ENCODE measurements at regions not wholly inside any gene's neighbourhood (a gene's known extent, or its start where the extent isn't known, plus 50 kb on each side); places are given as distances from the start of the nearest gene placed in this dataset.
A peak's percentile ranks its signal among the peaks of the same experiment; 100 is the strongest.

DNA sequence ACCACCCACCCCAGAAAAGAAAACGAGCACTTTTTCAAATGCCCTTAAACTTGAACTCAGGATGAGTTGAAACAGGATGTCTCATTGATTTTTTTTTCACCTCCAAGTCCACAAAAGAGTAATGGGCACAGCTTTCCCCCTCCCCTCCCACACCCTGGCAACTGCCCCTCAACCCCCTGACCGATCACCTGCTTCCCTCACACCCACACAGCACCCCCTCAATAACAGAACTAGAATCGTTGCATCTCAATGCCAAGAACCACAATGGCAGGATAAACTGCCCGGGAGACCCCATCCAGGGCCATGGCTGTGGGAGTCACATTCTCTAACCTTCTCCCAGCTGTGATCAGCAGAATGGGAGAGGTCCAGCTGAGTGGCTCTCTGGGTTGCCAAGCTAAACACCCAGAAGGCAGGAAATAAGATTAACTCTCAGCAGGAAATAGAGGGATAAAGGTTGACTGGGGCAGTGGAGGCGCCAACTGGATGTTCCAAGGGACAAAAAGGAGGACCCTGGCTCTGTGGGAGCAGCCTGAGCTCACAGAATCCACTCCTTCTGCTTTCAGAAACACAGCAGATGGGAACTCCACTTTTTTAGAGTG, 128.0 kb upstream of the SDK2 start:
- intact Hi-C loops (cut with DNase I): no loop called here
- Histone ChIP-seq H3K36me3 (no peaks in the 10 kb centered on the region), H3K4me1 (peaks cover 27% of the 10 kb centered on the region), H3K9me3 (no peaks in the 10 kb centered on the region), H3K27ac (no peak overlapping the region), H3K4me3 (no peak overlapping the region), H3K27me3 (ENCODE audit: low read depth) (no peaks in the 10 kb centered on the region)
- ATAC-seq (no peak), DNase-seq (no peak)
- TF ChIP-seq, protein P1, sequence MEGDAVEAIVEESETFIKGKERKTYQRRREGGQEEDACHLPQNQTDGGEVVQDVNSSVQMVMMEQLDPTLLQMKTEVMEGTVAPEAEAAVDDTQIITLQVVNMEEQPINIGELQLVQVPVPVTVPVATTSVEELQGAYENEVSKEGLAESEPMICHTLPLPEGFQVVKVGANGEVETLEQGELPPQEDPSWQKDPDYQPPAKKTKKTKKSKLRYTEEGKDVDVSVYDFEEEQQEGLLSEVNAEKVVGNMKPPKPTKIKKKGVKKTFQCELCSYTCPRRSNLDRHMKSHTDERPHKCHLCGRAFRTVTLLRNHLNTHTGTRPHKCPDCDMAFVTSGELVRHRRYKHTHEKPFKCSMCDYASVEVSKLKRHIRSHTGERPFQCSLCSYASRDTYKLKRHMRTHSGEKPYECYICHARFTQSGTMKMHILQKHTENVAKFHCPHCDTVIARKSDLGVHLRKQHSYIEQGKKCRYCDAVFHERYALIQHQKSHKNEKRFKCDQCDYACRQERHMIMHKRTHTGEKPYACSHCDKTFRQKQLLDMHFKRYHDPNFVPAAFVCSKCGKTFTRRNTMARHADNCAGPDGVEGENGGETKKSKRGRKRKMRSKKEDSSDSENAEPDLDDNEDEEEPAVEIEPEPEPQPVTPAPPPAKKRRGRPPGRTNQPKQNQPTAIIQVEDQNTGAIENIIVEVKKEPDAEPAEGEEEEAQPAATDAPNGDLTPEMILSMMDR (IDR thresholded peaks at IDR 0.05): no peak

DNA sequence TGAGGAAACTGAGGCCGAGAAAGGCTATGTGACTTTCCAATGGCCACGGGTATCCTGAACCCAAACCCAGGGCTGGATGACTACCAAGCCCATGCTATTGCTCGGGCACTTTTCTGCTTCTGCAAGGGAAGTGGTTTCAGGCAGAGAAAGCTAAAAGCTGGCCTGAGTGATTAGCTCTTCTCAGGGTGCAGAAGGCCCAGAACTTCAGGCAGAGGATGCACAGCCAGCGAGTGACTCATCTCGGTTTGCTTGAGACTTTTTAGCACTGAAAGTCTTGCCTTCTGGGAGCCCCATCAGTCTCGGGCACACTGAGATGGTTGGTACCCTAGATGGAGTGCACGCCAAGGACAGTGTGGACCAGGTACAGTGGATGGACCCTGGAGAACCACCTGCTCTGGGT, 129.5 kb upstream of the SDK2 start:
- no peaks in the 10 kb centered on the region for H3K36me3 ChIP-seq
- no peak for ATAC-seq
- H3K27me3 ChIP-seq (ENCODE audit: low read depth): no peaks in the 10 kb centered on the region
- H3K4me3 ChIP-seq: no peak overlapping the region
- peaks cover 27% of the 10 kb centered on the region for H3K4me1 ChIP-seq
- H3K27ac ChIP-seq: no peak overlapping the region
- intact Hi-C loops (cut with DNase I): no loop called here
- DNase-seq: no peak
- TF ChIP-seq, protein P1 (IDR thresholded peaks at IDR 0.05): no peak
- no peaks in the 10 kb centered on the region for H3K9me3 ChIP-seq

DNA sequence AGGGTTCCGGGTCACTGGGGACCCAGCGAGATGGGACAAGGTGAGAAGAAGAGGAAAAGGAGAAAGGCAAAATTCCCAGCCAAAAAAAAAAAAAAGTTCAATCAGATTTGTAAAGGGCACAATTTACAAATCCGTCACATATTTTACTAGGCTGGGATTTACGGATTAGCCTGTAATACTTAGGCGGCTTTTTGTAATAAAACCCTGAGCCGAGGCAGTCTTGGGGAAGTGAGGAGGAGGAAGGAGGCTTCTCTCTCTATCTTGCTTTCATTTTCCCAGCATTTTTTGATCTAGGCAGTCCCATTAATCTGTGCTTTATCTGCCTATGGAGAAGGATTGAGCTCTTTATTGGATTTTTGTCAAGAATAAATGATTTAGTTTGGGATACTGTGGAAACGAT, 130.6 kb upstream of the SDK2 start:
- no peaks in the 10 kb centered on the region for H3K27me3 ChIP-seq (ENCODE audit: low read depth)
- TF ChIP-seq, protein P1 (IDR thresholded peaks at IDR 0.05): no peak
- ATAC-seq: no peak
- H3K36me3 ChIP-seq: no peaks in the 10 kb centered on the region
- H3K9me3 ChIP-seq: no peaks in the 10 kb centered on the region
- no peak overlapping the region for H3K27ac ChIP-seq
- intact Hi-C loops (cut with DNase I): no loop called here
- no peak overlapping the region for H3K4me3 ChIP-seq
- DNase-seq: no peak
- H3K4me1 ChIP-seq: peaks cover 27% of the 10 kb centered on the region

DNA sequence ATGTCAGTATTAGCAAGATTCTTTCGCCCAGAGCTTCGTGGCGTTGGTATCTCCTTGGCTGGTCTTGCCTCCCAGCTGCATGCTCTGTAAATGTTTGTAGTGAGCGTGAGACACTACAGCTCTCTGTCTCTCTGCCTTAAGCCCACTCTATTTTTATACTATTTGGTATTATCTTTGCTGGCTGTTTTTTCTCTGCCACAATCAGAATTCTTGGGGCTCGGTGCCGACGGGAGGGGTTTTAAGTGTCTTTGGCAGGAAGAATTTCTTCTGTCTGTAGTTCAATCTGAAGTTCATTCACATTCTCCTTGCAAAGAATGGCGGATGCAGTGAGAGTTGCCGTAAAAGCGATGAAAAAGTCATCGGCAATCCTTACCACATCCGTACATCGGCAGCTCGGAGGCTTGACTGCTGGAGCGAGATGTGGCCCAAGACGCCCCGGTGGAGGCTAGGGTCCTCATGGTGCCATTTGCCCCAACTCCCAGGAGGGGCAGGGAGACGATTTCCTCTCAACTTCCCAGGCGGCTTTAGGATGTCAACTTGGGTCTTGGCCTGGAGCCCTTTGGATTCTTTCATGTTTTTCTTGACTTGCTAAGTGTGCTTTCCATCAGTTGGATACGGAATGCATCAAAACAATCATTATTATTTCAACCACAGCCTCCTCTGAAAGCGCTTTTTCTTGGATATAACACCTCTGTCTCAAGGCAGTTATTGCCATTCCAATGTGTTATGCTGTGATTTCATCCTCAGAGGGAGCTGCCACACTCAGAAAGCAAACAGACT, 132.3 kb upstream of the SDK2 start:
- no peaks in the 10 kb centered on the region for H3K36me3 ChIP-seq
- H3K27ac ChIP-seq: peak overlapping the region; percentile 60
- H3K4me3 ChIP-seq: no peak overlapping the region
- TF ChIP-seq, protein P1 (IDR thresholded peaks at IDR 0.05): no peak
- no peaks in the 10 kb centered on the region for H3K9me3 ChIP-seq
- intact Hi-C loops (cut with DNase I): no loop called here
- H3K4me1 ChIP-seq: peaks cover 11% of the 10 kb centered on the region
- no peaks in the 10 kb centered on the region for H3K27me3 ChIP-seq (ENCODE audit: low read depth)
- DNase-seq (no peak), ATAC-seq (peak; percentile 14 to 31)

DNA sequence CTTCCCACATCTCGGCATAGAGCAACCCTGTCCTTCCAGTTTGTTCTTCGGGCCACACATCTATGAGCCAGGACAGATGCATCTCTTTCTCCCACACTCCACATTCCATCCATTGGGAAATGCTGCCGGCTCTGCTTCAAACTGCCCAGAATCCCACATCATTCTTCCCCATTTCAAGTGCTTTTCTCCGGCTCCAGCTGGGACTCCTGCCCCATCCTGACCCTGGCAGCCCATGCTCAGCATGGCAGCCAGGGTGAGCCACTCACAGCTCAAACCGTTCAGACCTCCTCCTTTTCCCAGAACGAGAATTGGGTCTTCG, 132.8 kb upstream of the SDK2 start:
- TF ChIP-seq, protein P1 (IDR thresholded peaks at IDR 0.05): no peak
- no peaks in the 10 kb centered on the region for H3K9me3 ChIP-seq
- no peaks in the 10 kb centered on the region for H3K36me3 ChIP-seq
- ATAC-seq: peak; percentile 74 to 82
- H3K27ac ChIP-seq: peak overlapping the region; percentile 49
- no peaks in the 10 kb centered on the region for H3K27me3 ChIP-seq (ENCODE audit: low read depth)
- DNase-seq: no peak
- intact Hi-C loops (cut with DNase I): no loop called here
- H3K4me3 ChIP-seq: no peak overlapping the region
- H3K4me1 ChIP-seq: peaks cover 6% of the 10 kb centered on the region
